ENCODE measurements at regions not wholly inside any gene's neighbourhood (a gene's known extent, or its start where the extent isn't known, plus 50 kb on each side); places are given as distances from the start of the nearest gene placed in this dataset.

DNA sequence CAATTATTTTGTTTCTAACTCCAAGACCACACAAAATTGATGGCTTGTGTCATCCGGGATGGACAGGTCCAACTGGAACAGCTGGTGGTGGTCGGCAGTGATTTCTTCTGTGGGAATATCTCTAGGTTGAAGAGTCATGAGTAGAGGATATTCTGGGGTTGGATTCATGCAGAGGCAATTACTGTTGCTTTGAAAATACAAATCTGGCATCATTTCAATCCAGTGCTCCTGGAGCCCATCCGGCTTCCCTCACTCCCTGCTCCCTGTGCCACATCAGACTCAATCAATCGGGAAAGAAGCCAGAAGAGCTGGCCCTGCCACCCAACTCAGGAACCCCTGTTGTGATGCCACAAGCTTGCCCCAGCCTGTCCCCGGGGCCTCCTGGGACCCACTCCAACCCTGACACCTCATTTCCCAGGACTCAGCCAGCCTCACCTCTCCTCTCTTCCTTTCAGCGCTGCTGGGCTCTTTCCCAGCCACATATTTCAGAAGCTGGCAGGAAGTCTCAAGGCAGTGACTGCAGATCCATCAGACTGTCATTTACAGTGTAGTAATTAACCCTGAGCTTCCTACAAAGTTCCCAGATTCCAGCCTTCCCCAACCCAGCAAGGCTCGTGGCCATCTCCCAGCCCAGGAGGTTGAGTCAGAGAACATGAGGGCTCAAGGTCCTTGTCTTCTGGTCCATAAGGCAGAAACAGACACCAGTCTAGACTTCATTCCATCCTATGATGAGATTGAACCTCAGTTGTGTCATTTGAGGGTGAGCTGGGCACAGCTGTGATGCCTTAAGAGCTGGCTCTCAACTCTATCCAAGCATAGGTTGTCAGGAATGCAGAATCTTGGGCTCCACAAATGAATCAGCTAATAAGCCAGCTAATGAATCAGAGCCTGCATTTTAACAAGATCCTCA lies 114.0 kb downstream of the FAM174B start:
- ATAC-seq: peak in 4 of 8 donors; percentile 22 to 45 (median 35)
- Histone ChIP-seq H3K27ac (no peak overlapping the region), H3K4me1 (no peaks in the 10 kb centered on the region), H3K36me3 (no peaks in the 10 kb centered on the region), H3K9me3 (no peaks in the 10 kb centered on the region), H3K4me3 (no peak overlapping the region), H3K27me3 (no peaks in the 10 kb centered on the region)
- WGBS, 2 donors: 48 to 49% methylated on average over 7 of the region's 7 CpGs
- intact Hi-C loops (cut with DNase I): no loop called here
- DNase-seq: peak in 1 of 2 donors; percentile 22
- no peak for TF ChIP-seq CTCF (IDR thresholded peaks at IDR 0.05)

- Histone ChIP-seq H3K36me3 (no peaks in the 10 kb centered on the region), H3K4me3 (no peak overlapping the region), H3K4me1 (no peaks in the 10 kb centered on the region), H3K9me3 (peaks cover 0 to 12% (median 0%) of the 10 kb centered on the region in 11 donors), H3K27ac (no peak overlapping the region), H3K27me3 (peaks cover 0 to under 1% (median 0%) of the 10 kb centered on the region in 7 donors)
- DNase-seq: no peak
- intact Hi-C loops (cut with DNase I): no loop called here
- TF ChIP-seq CTCF (IDR thresholded peaks at IDR 0.05): no peak
- WGBS, 2 donors: 74 to 76% methylated on average over 3 of the region's 3 CpGs
- ATAC-seq: no peak
Measured at GRCh38 chr15:92538115-92538514, 117.5 kb downstream of the FAM174B start.

DNA sequence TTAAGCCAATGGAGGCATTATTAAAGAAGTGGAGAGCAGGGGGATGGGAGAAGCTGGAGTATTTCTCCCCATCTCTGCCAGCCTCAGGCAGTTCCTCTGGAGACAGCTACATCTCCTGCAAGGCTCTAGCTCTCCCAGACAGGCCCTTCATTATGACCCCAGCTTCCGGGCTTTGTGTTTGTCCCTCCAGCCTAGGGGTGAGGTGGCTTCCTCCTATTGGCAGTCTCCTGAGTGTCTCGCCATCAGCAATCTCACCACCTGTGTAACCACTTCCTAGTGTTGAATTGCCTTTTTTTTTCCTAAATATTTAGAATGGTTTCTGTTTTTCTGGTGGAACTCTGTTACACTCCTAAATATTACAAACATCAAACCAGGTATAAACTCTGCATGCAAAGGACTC lies 122.3 kb downstream of the FAM174B start:
- DNase-seq (no peak), ATAC-seq (no peak)
- H3K36me3 ChIP-seq: no peaks in the 10 kb centered on the region
- H3K27me3 ChIP-seq: peaks cover 0 to 5% (median 0%) of the 10 kb centered on the region in 7 donors
- H3K4me3 ChIP-seq: no peak overlapping the region
- H3K27ac ChIP-seq: no peak overlapping the region
- WGBS, 2 donors: 65 to 75% methylated on average over 2 of the region's 2 CpGs
- no peaks in the 10 kb centered on the region for H3K4me1 ChIP-seq
- intact Hi-C loops (cut with DNase I): no loop called here
- H3K9me3 ChIP-seq: peaks cover 0 to 12% (median 0%) of the 10 kb centered on the region in 11 donors
- TF ChIP-seq CTCF (IDR thresholded peaks at IDR 0.05): no peak

GRCh38 chr15:92531406-92531805 lies 124.2 kb downstream of the FAM174B start:
- ATAC-seq (no peak), DNase-seq (no peak)
- Histone ChIP-seq H3K36me3 (no peaks in the 10 kb centered on the region), H3K4me1 (peaks cover 0 to 7% (median 0%) of the 10 kb centered on the region in 9 donors), H3K27ac (no peak overlapping the region), H3K9me3 (peaks cover 0 to 12% (median 0%) of the 10 kb centered on the region in 11 donors), H3K4me3 (no peak overlapping the region), H3K27me3 (peaks cover 0 to 5% (median 0%) of the 10 kb centered on the region in 7 donors)
- TF ChIP-seq CTCF (IDR thresholded peaks at IDR 0.05): no peak
- intact Hi-C loops (cut with DNase I): no loop called here
- 41 to 51% methylated on average over 1 of the region's 1 CpG for WGBS, 2 donors
